ENCODE measurements at regions not wholly inside any gene's neighbourhood (a gene's known extent, or its start where the extent isn't known, plus 50 kb on each side); places are given as distances from the start of the nearest gene placed in this dataset.
"Not testable (repeated sequence)": the region's sequence is repeated elsewhere in the genome, so short reads cannot be mapped to it uniquely, and the experiment has no call there.

DNA sequence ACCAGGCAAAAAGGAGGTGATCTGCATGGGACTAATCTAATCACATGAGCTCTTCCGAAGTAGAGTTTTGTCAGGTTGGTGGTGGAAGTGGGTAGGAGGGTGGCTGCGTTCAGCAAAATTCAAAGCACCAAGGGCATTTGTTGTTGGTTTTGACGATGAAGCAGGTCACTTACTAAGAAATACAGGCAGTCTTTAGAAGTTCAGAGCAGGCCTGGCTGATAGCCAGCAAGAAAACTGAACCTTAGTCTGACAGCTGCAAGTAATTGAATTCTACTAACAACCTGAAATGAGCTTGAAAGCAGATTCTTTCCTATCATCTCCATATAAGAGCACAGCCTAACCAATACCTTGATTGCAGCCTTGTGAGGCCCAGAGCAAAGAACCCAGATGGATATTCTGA, 505.8 kb downstream of the KLHL13 start:
- H3K27ac ChIP-seq, result no peak overlapping the region
- TF ChIP-seq, protein P1, sequence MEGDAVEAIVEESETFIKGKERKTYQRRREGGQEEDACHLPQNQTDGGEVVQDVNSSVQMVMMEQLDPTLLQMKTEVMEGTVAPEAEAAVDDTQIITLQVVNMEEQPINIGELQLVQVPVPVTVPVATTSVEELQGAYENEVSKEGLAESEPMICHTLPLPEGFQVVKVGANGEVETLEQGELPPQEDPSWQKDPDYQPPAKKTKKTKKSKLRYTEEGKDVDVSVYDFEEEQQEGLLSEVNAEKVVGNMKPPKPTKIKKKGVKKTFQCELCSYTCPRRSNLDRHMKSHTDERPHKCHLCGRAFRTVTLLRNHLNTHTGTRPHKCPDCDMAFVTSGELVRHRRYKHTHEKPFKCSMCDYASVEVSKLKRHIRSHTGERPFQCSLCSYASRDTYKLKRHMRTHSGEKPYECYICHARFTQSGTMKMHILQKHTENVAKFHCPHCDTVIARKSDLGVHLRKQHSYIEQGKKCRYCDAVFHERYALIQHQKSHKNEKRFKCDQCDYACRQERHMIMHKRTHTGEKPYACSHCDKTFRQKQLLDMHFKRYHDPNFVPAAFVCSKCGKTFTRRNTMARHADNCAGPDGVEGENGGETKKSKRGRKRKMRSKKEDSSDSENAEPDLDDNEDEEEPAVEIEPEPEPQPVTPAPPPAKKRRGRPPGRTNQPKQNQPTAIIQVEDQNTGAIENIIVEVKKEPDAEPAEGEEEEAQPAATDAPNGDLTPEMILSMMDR (conservative IDR thresholded peaks at IDR 0.05), result no peak

GRCh38 chrX:117610049-117610448, 506.6 kb downstream of the KLHL13 start:
- TF ChIP-seq, protein P1 (conservative IDR thresholded peaks at IDR 0.05), result no peak
- H3K27ac ChIP-seq, result no peak overlapping the region

GRCh38 chrX:117607561-117607960, 509.0 kb downstream of the KLHL13 start:
- TF ChIP-seq, protein P1 (conservative IDR thresholded peaks at IDR 0.05), result no peak
- H3K27ac ChIP-seq, result no peak overlapping the region

DNA sequence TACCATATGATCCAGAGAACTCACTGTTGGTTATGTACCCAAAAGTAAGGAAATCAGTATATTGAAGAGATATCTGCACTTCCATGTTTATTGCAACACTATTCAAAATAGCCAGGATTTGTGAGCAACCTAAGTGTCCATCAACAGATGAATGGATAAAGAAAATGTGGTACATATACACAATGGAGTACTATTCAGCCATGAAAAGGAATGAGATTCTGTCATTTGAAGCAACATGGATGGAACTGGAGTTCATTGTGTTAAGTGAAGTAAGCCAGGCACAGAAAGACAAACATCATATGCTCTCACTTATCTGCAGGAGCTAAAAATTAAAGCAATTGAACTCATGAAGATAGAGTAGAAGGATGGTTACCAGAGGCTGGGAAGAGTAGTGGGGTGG, 510.5 kb downstream of the KLHL13 start:
- H3K27ac ChIP-seq, result not testable (repeated sequence)

GRCh38 chrX:117570160-117570559, 546.5 kb downstream of the KLHL13 start:
- TF ChIP-seq, protein P1 (conservative IDR thresholded peaks at IDR 0.05), result no peak
- H3K27ac ChIP-seq, result no peak overlapping the region

- TF ChIP-seq, protein P1 (conservative IDR thresholded peaks at IDR 0.05), result no peak
- no peak overlapping the region for H3K27ac ChIP-seq
Observed at GRCh38 chrX:117568238-117568637, 548.4 kb downstream of the KLHL13 start.

- TF ChIP-seq, protein P1 (conservative IDR thresholded peaks at IDR 0.05), result no peak
- no peak overlapping the region for H3K27ac ChIP-seq
Observed at GRCh38 chrX:117543885-117544284, 572.7 kb downstream of the KLHL13 start.

GRCh38 chrX:117539090-117539418, 577.6 kb downstream of the KLHL13 start:
- TF ChIP-seq, protein P1 (conservative IDR thresholded peaks at IDR 0.05), result no peak
- H3K27ac ChIP-seq, result no peak overlapping the region
